ENCODE measurements at regions not wholly inside any gene's neighbourhood (a gene's known extent, or its start where the extent isn't known, plus 50 kb on each side); places are given as distances from the start of the nearest gene placed in this dataset.
"Not testable (repeated sequence)": the region's sequence is repeated elsewhere in the genome, so short reads cannot be mapped to it uniquely, and the experiment has no call there.

- Histone ChIP-seq H3K79me2 (no peaks in the 10 kb centered on the region), H2AFZ (no peak overlapping the region), H3K27me3 (ENCODE audit: control insufficient read depth, insufficient read depth, low read length) (no peaks in the 10 kb centered on the region), H3K27ac (no peak overlapping the region), H3K9me3 (ENCODE audit: control insufficient read depth, low read length) (no peaks in the 10 kb centered on the region), H3K36me3 (ENCODE audit: control insufficient read depth, insufficient read depth, low read length) (no peaks in the 10 kb centered on the region), H3K9ac (no peak overlapping the region), H3K4me3 (ENCODE audit: low read depth, low read length) (no peak overlapping the region), H3K4me1 (no peaks in the 10 kb centered on the region), H3K4me2 (ENCODE audit: low read length) (no peak overlapping the region)
- no peak for TF ChIP-seq CTCF (IDR thresholded peaks at IDR 0.05)
Measured at GRCh38 chr2:242040303-242040655, 170.8 kb downstream of the RTP5 start.

GRCh38 chr2:242040681-242041080 is 171.2 kb downstream of the RTP5 start:
- H3K36me3 ChIP-seq (ENCODE audit: control insufficient read depth, insufficient read depth, low read length) = no peaks in the 10 kb centered on the region
- no peaks in the 10 kb centered on the region for H3K27me3 ChIP-seq (ENCODE audit: control insufficient read depth, insufficient read depth, low read length)
- no peak overlapping the region for H3K4me3 ChIP-seq (ENCODE audit: low read depth, low read length)
- TF ChIP-seq CTCF (IDR thresholded peaks at IDR 0.05) = no peak
- H3K79me2 ChIP-seq = no peaks in the 10 kb centered on the region
- H3K4me2 ChIP-seq (ENCODE audit: low read length) = no peak overlapping the region
- H2AFZ ChIP-seq = no peak overlapping the region
- no peak overlapping the region for H3K9ac ChIP-seq
- H3K27ac ChIP-seq = no peak overlapping the region
- H3K4me1 ChIP-seq = no peaks in the 10 kb centered on the region
- no peaks in the 10 kb centered on the region for H3K9me3 ChIP-seq (ENCODE audit: control insufficient read depth, low read length)

GRCh38 chr2:242041816-242042215 is 172.3 kb downstream of the RTP5 start:
- H3K4me1 ChIP-seq = no peaks in the 10 kb centered on the region
- no peak overlapping the region for H3K9ac ChIP-seq
- H3K4me3 ChIP-seq (ENCODE audit: low read depth, low read length) = no peak overlapping the region
- H3K27ac ChIP-seq = no peak overlapping the region
- TF ChIP-seq CTCF (IDR thresholded peaks at IDR 0.05) = no peak
- no peak overlapping the region for H2AFZ ChIP-seq
- H3K27me3 ChIP-seq (ENCODE audit: control insufficient read depth, insufficient read depth, low read length) = no peaks in the 10 kb centered on the region
- H3K79me2 ChIP-seq = no peaks in the 10 kb centered on the region
- no peak overlapping the region for H3K4me2 ChIP-seq (ENCODE audit: low read length)
- no peaks in the 10 kb centered on the region for H3K36me3 ChIP-seq (ENCODE audit: control insufficient read depth, insufficient read depth, low read length)
- no peaks in the 10 kb centered on the region for H3K9me3 ChIP-seq (ENCODE audit: control insufficient read depth, low read length)

- Histone ChIP-seq H2AFZ (no peak overlapping the region), H3K79me2 (no peaks in the 10 kb centered on the region), H3K9me3 (ENCODE audit: control insufficient read depth, low read length) (no peaks in the 10 kb centered on the region), H3K4me3 (ENCODE audit: low read depth, low read length) (no peak overlapping the region), H3K27me3 (ENCODE audit: control insufficient read depth, insufficient read depth, low read length) (no peaks in the 10 kb centered on the region), H3K27ac (no peak overlapping the region), H3K36me3 (ENCODE audit: control insufficient read depth, insufficient read depth, low read length) (no peaks in the 10 kb centered on the region), H3K4me2 (ENCODE audit: low read length) (no peak overlapping the region), H3K9ac (no peak overlapping the region), H3K4me1 (no peaks in the 10 kb centered on the region)
- no peak for TF ChIP-seq CTCF (IDR thresholded peaks at IDR 0.05)
Measured at GRCh38 chr2:242043538-242044312, 174.2 kb downstream of the RTP5 start.

- Histone ChIP-seq H3K4me1 (no peaks in the 10 kb centered on the region), H3K36me3 (ENCODE audit: control insufficient read depth, insufficient read depth, low read length) (no peaks in the 10 kb centered on the region), H3K27ac (no peak overlapping the region), H3K4me2 (ENCODE audit: low read length) (no peak overlapping the region), H3K4me3 (ENCODE audit: low read depth, low read length) (no peak overlapping the region), H2AFZ (no peak overlapping the region), H3K9me3 (ENCODE audit: control insufficient read depth, low read length) (no peaks in the 10 kb centered on the region), H3K79me2 (no peaks in the 10 kb centered on the region), H3K9ac (no peak overlapping the region), H3K27me3 (ENCODE audit: control insufficient read depth, insufficient read depth, low read length) (no peaks in the 10 kb centered on the region)
- TF ChIP-seq CTCF (IDR thresholded peaks at IDR 0.05) = no peak
Measured at GRCh38 chr2:242044313-242044590, 174.7 kb downstream of the RTP5 start.

- not testable (repeated sequence) for H2AFZ ChIP-seq; H3K27ac ChIP-seq; H3K9ac ChIP-seq; H3K4me1 ChIP-seq; H3K36me3 ChIP-seq (ENCODE audit: control insufficient read depth, insufficient read depth, low read length); H3K27me3 ChIP-seq (ENCODE audit: control insufficient read depth, insufficient read depth, low read length); H3K9me3 ChIP-seq (ENCODE audit: control insufficient read depth, low read length); H3K79me2 ChIP-seq; H3K4me2 ChIP-seq (ENCODE audit: low read length); H3K4me3 ChIP-seq (ENCODE audit: low read depth, low read length)
Measured at GRCh38 chr2:242045596-242046144, 176.1 kb downstream of the RTP5 start.
